Fibroblast of skin of right biceps (primary cell): ENCODE measurements at regions not wholly inside any gene's neighbourhood (a gene's known extent, or its start where the extent isn't known, plus 50 kb on each side); places are given as distances from the start of the nearest gene placed in this dataset.

Experiments used
- DNase-seq: peaks from one replicate; pipeline ENCODE4 v3.0.0-alpha.2; 2013

GRCh38 chr10:105857268-105858264, 1216.5 kb downstream of the SORCS3 start:
- no peak for DNase-seq

- DNase-seq = no peak
Observed at GRCh38 chr10:105855791-105856190, 1214.7 kb downstream of the SORCS3 start.

GRCh38 chr10:105844676-105845570, 1203.8 kb downstream of the SORCS3 start:
- DNase-seq = no peak

DNA sequence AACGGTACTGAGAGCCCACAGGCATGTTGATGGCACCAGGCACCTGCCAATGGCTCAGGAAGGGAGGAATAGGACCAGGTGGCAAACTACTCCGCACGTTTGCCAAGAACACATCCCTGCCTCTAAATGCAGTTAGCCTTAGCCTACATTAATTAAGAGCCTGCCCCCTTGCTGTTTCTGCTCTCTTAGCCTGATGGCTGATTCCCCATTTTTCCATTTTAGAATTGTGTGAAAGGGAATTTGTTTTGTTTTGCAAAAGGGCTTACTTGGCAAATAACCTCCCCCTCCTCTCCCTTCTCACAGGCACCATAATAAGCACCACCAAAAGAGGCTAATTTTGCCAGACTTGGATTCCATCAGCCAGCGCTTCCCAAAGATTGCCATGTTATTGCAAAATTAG, 1203.2 kb downstream of the SORCS3 start:
- DNase-seq = no peak

GRCh38 chr10:105843786-105844185, 1202.7 kb downstream of the SORCS3 start:
- DNase-seq = no peak

DNA sequence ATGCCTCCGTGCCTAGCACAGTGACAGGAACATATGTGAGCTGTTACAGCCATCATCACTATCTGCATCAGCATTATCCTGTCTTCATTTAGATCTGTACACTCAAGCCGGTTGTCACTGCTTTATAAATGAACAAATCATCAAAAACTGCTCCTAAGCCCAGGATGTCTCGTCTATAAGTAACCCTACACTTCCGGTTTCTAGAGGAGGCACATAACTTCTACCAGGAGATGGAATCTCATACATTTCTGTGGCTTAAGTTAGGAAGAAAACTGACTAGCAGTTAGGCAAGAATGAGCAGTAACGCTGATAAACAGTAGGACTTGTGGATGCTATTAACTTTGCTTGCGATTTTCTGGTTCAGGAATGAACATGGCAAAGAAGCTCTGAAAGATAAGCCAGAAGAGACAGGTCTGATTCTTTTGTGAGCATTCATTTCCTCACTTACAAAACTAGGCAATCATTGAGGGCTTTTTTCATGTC, 1199.2 kb downstream of the SORCS3 start:
- DNase-seq = peak; percentile 36

DNA sequence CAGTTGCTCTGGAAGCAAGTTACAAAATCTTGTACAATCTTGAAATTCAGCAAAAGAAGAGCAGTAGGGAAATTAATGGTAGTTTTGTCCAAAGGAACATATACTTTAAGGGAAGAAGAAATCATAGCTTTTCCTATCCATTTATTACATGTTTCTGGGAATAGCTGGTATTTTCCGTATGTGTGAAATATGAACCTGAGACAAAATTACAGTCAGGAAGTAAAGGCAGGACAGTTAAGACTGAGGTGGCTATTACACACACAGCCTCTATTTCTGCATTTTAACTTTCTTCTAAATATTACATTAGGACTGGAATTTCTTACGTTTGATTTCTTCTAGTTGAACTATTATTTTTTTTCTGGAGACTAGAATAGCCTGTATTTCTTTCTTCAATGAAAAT, 1197.3 kb downstream of the SORCS3 start:
- DNase-seq = no peak

GRCh38 chr10:105837951-105838350, 1196.9 kb downstream of the SORCS3 start:
- peak; percentile 2 for DNase-seq

- peak; percentile 21 for DNase-seq
Observed at GRCh38 chr10:105834261-105835059, 1193.4 kb downstream of the SORCS3 start.

DNA sequence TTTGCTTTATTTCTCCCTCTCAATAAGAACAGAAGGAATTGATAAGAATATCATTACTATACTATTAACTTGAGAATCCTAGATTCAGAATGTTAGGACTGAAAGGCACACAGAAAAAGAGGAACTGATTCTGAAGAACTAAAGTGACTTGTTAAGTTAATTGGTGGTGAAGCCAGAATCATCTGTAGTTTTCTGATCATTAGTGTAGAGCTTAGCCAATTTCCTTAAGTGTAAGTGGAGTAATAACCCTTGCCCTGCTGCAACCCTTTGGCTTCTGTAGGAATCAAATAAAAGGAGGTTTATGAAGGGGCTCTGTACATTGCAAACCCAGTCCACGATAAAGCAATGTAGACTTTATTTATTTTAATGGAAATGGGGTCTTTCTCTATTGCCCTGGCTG, 1186.0 kb downstream of the SORCS3 start:
- no peak for DNase-seq

DNA sequence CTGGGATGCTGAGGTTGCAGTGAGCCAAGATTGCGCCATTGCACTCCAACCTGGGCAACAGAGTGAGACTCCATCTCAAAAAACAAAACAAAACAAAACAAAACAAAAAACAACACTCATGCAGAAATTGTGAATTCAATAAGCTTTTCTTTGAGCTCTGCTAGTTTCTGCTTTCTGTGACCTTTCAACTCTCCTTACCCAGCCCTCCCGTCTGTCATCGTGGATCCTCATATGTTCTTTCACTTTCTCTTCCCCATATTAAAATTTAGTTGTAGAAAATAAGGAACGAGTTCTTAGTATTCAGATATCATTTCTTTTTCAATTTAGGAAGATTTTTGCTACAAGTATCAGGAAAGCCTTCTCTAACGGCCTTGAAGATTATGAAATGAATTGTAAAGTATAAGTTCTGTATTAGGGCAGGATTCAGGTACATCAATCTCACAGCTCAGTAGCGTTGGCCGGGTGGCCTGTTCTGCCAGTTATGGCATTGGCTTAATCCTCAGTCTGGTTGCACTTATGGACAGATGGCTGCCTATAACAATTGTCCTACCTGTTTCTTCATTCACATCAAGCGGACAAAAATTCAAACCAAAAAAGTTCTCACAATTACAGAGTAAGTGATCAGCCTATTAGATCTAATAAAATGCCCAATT, 1167.0 kb downstream of the SORCS3 start:
- no peak for DNase-seq

DNA sequence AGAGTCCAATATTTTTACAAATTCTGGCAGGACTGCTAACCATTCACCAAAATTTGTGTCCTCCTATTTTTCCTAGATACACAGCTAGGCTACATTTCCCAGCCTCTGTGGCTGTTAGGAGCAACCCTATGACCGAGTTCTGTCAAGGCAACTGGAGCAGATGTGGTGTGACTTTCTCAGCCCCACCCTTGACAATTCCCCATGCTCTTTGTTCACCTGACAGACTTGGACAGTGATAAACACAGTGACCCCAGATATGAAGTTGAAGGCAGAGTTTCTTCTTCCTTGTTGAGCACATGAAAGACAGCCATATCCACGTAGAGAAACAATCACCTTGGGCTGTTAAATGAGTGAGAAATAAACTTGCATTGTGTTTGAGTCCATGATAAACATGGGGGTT, 1162.1 kb downstream of the SORCS3 start:
- no peak for DNase-seq

DNA sequence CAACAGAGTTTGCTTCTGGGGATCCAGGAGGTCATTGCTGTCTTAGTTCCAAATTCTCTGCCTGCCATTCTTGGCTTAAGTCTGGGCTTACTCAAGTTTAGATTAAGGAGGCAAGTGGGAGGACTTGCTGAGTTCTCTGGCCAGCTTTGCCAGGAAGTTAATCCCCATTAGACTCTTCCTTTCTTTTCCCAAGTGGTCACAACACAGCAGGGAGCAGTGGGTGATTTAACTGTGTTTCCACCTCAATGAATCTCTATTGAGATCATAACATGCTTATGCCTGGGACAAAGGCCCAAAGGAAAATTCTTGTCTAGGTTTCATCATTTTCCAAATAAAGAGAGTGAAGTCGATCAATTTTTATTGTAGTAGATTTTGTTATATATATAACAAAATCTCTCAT, 1159.6 kb downstream of the SORCS3 start:
- DNase-seq = no peak

DNA sequence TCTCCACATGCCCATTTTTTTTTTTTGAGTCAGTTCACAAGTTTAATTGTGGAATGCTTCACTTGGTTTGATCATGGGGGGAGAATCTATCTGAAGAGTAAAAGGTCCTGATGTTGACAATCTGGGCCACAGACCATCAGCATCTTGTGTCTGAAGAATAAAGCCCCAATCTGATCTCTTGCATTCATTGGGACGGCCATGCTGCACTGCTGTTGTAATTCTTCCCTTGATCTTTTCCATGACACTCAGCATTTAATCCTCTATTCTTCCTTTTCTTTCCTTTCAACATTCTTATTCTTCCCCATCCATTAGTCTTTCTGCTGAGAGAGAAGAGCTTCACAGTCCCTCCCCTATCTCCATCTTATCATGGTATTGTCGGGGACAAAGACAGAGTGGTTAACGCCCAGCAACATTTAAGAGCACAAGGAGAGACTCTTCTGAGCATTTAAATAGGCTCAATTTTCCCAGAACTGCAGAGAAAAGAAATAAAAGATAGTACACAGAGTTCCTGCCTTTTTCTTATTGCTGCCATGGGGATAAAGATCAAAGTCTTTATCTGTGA, 1157.3 kb downstream of the SORCS3 start:
- DNase-seq = no peak

- DNase-seq = peak; percentile 40
Observed at GRCh38 chr10:105797234-105797890, 1156.3 kb downstream of the SORCS3 start.

DNA sequence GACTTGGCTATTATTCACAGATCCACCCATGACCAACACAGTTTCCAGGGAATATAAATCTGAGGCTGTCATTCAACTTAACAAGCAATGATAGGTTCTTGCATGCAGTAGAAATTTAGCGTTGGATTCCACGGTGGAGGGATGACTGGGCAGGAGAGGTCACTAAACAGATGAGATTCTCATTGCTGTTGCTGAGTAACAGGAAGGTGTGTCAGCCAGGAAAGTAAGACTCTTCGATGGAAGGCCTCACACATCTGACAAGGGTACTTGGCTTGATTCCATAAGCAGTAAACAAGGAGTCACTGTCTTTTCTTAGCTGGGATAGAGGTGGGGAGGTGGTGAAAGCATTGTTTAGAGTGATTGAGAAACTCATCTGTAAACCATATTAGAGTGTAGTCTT, 1152.0 kb downstream of the SORCS3 start:
- peak; percentile 3 for DNase-seq

GRCh38 chr10:105785721-105786120, 1144.6 kb downstream of the SORCS3 start:
- DNase-seq = no peak

DNA sequence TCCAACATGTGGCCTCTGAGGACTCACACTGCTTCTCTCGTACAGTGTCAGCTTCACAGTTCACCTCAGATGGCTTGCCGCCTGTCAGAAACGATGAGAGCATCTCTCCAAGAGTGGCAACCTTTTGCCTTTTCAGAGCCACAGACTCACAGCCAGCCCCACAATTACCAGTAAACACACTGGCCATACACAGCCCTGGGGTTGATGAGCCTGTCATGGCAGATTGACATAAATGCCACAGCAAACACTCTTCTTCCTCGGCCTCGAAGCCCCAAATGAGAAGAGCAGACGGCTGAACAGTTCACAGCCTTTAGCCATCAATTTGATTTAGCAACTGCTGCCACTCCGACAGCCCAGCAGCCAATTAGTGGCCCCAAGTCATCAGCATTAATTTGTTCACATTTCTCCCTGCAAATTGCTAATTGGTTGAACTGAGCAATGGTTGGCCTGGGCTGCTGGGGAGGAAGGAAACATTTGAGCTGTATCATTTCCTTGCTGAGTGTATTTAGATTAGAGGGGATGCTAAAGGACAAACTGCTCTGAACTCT, 1142.9 kb downstream of the SORCS3 start:
- no peak for DNase-seq

DNA sequence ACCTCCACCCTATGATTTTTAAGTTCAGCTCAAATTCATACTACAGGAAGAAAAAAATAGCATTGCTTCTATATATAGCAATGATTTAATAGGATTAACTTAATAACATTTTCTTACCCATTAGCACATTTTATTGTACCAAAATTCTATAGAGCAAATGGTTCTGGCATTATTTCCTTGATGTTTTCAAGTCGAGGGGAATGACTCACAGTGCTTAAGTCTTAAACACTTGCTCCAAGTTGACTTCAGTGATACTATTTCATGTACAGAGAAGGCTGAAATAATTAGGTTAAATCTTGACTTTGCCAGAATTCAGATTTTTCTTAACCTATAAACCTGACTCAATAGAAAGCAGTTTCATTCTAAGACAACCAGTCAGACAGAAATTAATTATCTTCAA, 1133.8 kb downstream of the SORCS3 start:
- DNase-seq = no peak

DNA sequence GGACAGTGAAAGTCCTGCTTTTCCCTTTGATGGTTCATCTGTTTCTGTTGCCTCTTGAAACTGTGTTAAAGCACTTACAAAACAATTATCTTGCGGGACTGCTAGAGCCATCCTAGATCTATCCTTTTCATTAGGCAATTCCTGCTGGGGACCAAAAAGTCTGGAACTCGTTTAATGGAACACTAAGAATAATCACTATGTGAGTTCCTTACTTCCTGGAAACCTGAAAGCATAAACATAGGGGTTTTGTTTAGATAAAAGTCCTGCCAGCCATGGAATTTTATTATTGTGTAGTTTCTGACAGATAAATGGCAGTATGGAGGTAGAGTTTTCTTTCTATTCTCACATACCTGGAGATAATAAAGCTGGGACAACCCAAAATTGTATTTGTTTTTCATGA, 1133.3 kb downstream of the SORCS3 start:
- no peak for DNase-seq
